ENCODE measurements at regions not wholly inside any gene's neighbourhood (a gene's known extent, or its start where the extent isn't known, plus 50 kb on each side); places are given as distances from the start of the nearest gene placed in this dataset.

DNA sequence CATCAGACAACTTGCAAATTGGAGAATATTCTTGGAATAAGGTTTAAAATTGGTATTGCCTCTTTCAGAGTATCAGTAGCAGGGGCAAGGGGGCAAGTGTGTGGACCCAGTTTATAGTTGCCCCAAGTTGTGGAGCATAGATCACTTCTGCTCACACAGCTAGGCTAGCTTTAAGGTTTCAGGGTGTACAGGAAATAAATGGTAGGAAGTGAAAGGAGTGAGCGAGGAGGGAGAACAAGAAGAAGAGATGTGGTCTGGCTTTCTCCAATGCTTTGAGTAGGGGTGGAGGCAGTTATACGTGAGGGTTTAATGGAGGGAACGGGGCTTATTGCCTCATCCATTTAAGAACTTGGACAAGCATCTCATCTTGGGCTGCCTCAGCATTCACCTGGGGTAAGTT is 290.0 kb upstream of the CFAP20DC start:
- Histone ChIP-seq H3K36me3 (no peaks in the 10 kb centered on the region), H3K27me3 (no peaks in the 10 kb centered on the region), H3K9me3 (no peaks in the 10 kb centered on the region), H3K27ac (no peak overlapping the region), H3K4me3 (no peak overlapping the region), H3K4me1 (no peaks in the 10 kb centered on the region)
- intact Hi-C loops (cut with DNase I) = no loop called here
- TF ChIP-seq POLR2AphosphoS5 (IDR thresholded peaks at IDR 0.05) = no peak
- TF ChIP-seq, protein P1, sequence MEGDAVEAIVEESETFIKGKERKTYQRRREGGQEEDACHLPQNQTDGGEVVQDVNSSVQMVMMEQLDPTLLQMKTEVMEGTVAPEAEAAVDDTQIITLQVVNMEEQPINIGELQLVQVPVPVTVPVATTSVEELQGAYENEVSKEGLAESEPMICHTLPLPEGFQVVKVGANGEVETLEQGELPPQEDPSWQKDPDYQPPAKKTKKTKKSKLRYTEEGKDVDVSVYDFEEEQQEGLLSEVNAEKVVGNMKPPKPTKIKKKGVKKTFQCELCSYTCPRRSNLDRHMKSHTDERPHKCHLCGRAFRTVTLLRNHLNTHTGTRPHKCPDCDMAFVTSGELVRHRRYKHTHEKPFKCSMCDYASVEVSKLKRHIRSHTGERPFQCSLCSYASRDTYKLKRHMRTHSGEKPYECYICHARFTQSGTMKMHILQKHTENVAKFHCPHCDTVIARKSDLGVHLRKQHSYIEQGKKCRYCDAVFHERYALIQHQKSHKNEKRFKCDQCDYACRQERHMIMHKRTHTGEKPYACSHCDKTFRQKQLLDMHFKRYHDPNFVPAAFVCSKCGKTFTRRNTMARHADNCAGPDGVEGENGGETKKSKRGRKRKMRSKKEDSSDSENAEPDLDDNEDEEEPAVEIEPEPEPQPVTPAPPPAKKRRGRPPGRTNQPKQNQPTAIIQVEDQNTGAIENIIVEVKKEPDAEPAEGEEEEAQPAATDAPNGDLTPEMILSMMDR (IDR thresholded peaks at IDR 0.05) = no peak
- no peak for TF ChIP-seq POLR2A (IDR thresholded peaks at IDR 0.05)
- TF ChIP-seq EP300 (IDR thresholded peaks at IDR 0.05) = no peak
- 77 to 89% methylated on average over 3 of the region's 3 CpGs for WGBS, 2 donors
- DNase-seq = no peak

DNA sequence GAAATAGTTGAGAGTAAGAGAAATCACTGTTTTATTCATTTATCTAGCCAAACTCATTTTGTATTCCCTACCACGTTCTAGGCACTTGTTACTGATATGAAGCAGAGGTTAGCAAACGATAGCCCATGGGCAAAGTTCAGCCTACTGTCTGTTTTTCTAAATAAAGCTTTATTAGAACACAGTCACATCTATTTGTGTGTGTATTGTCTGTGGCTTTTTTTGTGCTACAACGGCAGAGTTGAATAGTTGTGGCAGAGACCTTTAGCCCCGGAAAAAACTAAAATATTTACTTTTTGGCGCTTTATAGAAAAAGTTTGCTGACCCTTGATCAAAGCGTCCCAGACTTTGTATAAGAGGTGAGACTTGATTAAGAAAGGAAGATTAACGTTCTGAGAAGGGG is 289.1 kb upstream of the CFAP20DC start:
- Histone ChIP-seq H3K4me3 (no peak overlapping the region), H3K27ac (no peak overlapping the region), H3K9me3 (no peaks in the 10 kb centered on the region), H3K4me1 (no peaks in the 10 kb centered on the region), H3K27me3 (no peaks in the 10 kb centered on the region), H3K36me3 (no peaks in the 10 kb centered on the region)
- intact Hi-C loops (cut with DNase I) = no loop called here
- TF ChIP-seq POLR2AphosphoS5 (IDR thresholded peaks at IDR 0.05) = no peak
- no peak for TF ChIP-seq EP300 (IDR thresholded peaks at IDR 0.05)
- no peak for TF ChIP-seq POLR2A (IDR thresholded peaks at IDR 0.05)
- TF ChIP-seq, protein P1 (IDR thresholded peaks at IDR 0.05) = no peak
- no peak for DNase-seq
- 47 to 64% methylated on average over 7 of the region's 7 CpGs for WGBS, 2 donors

DNA sequence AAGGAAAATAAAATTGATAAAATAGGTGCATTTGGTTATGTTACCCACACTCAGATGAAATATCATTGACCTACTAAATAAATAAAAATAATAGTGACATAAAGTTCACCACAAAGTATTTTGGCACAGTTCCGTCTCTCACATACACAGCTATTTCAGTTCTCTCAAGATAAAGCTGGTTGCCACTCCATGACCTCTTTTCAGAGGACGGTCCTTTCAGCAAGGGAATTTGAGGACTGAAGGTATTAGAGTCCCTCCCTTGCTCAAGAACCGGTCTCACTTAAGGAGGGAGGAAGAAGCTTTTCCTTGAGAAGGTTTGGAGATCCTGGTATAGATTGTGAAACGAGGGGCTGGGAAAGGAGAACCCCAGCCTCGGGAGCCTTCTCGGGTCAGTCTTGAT is 285.5 kb upstream of the CFAP20DC start:
- TF ChIP-seq, protein P1 (IDR thresholded peaks at IDR 0.05) = no peak
- TF ChIP-seq POLR2A (IDR thresholded peaks at IDR 0.05) (no peak), POLR2AphosphoS5 (IDR thresholded peaks at IDR 0.05) (no peak), EP300 (IDR thresholded peaks at IDR 0.05) (no peak)
- H3K4me3 ChIP-seq = no peak overlapping the region
- H3K27ac ChIP-seq = no peak overlapping the region
- DNase-seq = no peak
- H3K9me3 ChIP-seq = no peaks in the 10 kb centered on the region
- H3K36me3 ChIP-seq = no peaks in the 10 kb centered on the region
- 91 to 94% methylated on average over 6 of the region's 6 CpGs for WGBS, 2 donors
- no peaks in the 10 kb centered on the region for H3K27me3 ChIP-seq
- intact Hi-C loops (cut with DNase I) = no loop called here
- H3K4me1 ChIP-seq = no peaks in the 10 kb centered on the region

DNA sequence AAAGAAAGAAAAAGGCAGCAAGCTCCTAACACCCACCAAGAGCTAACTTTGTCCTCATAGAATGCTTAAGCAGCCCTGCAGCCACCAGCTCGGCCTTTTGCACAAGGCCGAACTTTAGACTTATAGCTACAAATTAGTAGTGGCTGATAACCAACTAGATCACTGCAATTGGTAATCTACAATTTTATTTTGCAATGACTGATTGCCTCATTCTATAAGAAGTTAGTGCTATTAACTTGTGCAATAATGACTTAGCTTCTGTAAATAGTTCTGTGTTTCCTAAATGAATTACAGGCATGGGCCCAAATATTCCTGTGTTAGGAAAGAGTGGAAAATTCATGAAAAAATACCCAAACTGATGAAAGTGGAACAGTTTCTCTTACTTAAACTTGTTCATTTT is 284.8 kb upstream of the CFAP20DC start:
- WGBS, 2 donors = 68 to 93% methylated on average over 2 of the region's 2 CpGs
- Histone ChIP-seq H3K9me3 (no peaks in the 10 kb centered on the region), H3K4me1 (no peaks in the 10 kb centered on the region), H3K4me3 (no peak overlapping the region), H3K27ac (no peak overlapping the region), H3K27me3 (no peaks in the 10 kb centered on the region), H3K36me3 (no peaks in the 10 kb centered on the region)
- TF ChIP-seq POLR2A (IDR thresholded peaks at IDR 0.05) (no peak), POLR2AphosphoS5 (IDR thresholded peaks at IDR 0.05) (no peak), EP300 (IDR thresholded peaks at IDR 0.05) (no peak)
- TF ChIP-seq, protein P1 (IDR thresholded peaks at IDR 0.05) = no peak
- DNase-seq = no peak
- intact Hi-C loops (cut with DNase I) = no loop called here

DNA sequence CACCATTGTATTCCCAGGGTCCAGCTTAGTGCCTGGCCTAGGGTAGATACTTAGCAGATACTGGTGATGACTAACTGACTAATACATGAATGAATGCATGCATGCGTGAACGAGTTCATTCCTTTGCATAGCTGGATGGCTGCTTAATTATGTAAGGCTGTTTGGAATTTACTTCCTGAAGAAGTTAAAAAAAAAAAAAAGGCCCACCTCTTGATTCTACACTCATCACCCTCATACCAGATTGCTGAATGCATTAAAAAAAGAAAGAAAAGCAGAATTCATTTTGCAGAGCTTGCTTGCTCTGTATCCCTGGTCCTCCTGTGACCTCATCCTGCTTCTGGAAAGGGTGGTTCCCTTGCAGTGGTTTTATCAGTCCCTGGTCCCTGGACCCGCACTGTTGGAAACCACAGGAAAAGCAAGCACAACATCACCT is 277.6 kb upstream of the CFAP20DC start:
- no peak for DNase-seq
- Histone ChIP-seq H3K4me1 (no peaks in the 10 kb centered on the region), H3K27me3 (no peaks in the 10 kb centered on the region), H3K4me3 (no peak overlapping the region), H3K9me3 (no peaks in the 10 kb centered on the region), H3K27ac (no peak overlapping the region), H3K36me3 (no peaks in the 10 kb centered on the region)
- WGBS, 2 donors = 86% methylated on average over 3 of the region's 3 CpGs
- no peak for TF ChIP-seq POLR2AphosphoS5 (IDR thresholded peaks at IDR 0.05)
- TF ChIP-seq, protein P1 (IDR thresholded peaks at IDR 0.05) = no peak
- no peak for TF ChIP-seq POLR2A (IDR thresholded peaks at IDR 0.05)
- no peak for TF ChIP-seq EP300 (IDR thresholded peaks at IDR 0.05)
- intact Hi-C loops (cut with DNase I) = no loop called here

Data from sigmoid colon (tissue), 6 donors.